NB4 (cell line): ENCODE measurements at regions not wholly inside any gene's neighbourhood (a gene's known extent, or its start where the extent isn't known, plus 50 kb on each side); places are given as distances from the start of the nearest gene placed in this dataset.

Experiments used
- CTCF ChIP-seq: IDR thresholded peaks from one replicate; pipeline ENCODE4 v1.5.1; 2012; ENCODE audit warnings: low read depth, low read length
- MAX ChIP-seq: IDR thresholded peaks from 2 replicates; pipeline ENCODE4 v1.6.1; 2011; ENCODE audit warnings: low read depth, low read length
- MYC ChIP-seq: IDR thresholded peaks from 2 replicates; pipeline ENCODE4 v1.6.1; 2011; ENCODE audit warnings: low read depth, low read length
- POLR2A ChIP-seq: IDR thresholded peaks from 2 replicates; pipeline ENCODE4 v1.6.1; 2011; ENCODE audit warnings: mild to moderate bottlenecking; ENCODE audit not compliant: insufficient read length; ENCODE audit errors: extremely low read depth

GRCh38 chr10:113345826-113346624, 206.8 kb upstream of the HABP2 start:
- TF ChIP-seq CTCF (no peak), POLR2A (no peak), MAX (no peak), MYC (no peak)
